Islet of Langerhans (tissue), 1 donor: ENCODE measurements at regions not wholly inside any gene's neighbourhood (a gene's known extent, or its start where the extent isn't known, plus 50 kb on each side); places are given as distances from the start of the nearest gene placed in this dataset.
A peak's percentile ranks its signal among the peaks of the same experiment; 100 is the strongest.

Experiments used
- FAIRE-seq: peaks from one replicate; lab custom pipeline; 2011; peaks lifted over from hg19 to GRCh38; lab: Jason Lieb, UNC

DNA sequence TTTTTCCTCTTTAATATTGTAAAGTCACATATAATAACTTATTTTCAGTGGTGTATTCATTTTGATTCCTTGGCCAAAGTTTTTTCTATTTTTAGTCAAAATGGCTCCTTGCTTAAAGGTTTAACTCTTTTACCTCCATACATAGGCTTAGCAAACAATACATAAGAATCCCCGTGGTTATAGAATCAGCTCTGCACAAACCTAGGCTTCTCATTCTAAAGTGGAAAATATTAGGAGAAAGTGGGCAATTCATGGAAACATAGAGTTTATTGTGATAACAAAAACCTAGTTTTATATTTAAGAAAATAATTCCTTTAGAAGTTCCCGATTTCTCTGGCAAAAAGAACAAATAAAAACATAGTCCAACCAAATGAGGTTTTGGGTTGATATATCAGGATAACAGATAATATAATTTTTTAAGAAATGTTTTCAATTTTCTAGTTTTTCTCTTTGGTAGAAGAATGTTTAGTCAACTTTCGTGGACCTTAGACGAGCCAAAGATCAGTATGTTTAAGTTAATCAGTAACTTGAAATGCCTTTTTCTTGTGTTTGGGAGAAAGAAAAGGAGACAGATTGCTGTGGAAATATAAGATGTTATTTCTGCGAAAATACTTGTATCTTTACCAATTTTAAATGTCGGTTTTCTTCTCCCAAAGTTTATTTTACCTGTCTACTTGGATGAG, 93.4 kb upstream of the KLF12 start:
- FAIRE-seq: no peak

DNA sequence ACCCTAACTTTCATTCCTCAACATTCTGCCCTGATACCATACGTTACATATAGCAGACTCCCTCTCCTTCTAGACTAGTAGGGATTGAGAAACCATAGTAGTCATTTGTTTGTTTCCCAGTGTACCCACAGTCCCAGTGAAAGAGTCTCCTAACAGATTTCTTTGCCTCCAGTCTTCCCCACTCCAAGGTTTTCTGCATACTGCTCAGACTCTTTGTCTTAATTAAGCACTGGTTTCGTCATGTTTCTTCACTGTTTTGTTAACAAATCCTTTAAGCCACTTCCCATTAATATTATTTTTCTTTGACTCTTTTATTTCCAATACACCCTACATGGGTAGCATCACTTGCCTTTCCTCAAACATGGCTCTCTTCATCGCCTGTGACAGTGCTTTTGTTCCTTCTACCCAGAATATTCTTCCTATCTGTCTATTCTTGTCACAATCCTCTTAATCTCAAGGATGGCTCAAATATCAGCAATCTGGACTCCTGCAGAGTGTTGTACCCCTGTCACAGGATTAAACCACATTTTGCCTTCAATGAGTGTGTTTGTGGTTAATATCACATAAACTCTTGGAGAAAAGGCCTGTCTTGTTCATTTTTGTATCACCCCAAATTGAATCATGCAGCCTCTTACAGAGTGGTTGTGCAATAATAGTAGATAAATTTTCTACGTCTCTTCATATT, 92.7 kb upstream of the KLF12 start:
- FAIRE-seq: no peak

GRCh38 chr13:74221752-74222151, 87.5 kb upstream of the KLF12 start:
- no peak for FAIRE-seq

GRCh38 chr13:74219566-74219965, 85.4 kb upstream of the KLF12 start:
- no peak for FAIRE-seq

DNA sequence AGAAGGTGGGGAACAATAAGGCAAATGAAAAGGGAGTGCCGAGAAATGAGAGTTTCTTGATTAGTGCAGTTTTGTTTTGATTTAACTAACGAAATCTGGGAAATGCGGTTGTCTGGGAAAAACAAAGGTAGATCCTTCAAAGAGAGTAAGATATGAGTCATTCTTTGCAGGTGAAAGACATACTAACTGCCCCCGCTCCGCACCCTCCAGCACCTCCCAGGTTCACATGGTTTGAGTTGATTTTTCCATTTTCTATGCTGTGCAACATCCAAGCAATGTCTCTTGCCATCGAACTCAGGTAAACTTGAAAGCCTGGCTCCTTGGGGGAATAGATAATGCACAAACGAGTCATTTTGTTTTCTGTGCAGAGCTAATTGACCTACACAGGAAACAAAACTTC, 84.1 kb upstream of the KLF12 start:
- FAIRE-seq: no peak

GRCh38 chr13:74217811-74218210, 83.6 kb upstream of the KLF12 start:
- no peak for FAIRE-seq

DNA sequence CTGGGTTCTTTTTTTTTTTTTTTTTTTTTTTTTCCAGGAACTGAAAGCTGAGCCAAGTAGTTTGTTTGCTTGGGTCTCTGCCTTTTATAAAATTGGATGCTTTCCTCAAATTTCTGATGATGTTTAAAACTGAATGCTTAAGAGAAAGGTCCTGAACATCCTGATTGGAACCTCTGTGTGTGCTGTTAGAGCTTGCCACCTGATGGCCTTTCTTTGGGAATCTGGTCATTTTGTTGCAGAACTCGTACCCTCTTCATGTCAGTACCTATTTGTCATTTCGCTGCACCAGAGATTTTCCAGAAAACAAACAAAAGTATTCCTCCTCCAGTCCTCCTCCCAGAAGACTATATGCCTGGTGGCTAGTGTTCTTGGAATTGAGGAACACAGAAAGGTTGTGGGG, 81.2 kb upstream of the KLF12 start:
- FAIRE-seq: no peak

DNA sequence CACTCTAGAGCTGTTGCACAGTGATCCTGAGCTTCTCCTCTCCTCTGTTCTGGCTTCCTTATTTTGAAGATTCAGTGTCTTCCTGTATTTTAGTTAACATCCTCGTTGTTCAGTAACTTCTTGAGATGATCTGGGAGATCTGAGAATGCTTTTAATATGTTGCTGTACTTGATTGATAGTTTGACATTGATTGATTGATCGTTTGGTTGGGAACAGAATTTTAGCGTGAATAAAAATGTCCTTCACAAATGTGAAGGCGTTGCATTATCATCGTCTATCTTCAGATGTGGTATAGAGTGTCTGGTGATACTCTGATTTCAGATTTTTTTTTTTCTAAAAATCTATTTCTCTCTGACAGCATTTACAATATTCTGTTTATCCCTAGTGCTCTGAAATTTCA, 80.1 kb upstream of the KLF12 start:
- FAIRE-seq: no peak

DNA sequence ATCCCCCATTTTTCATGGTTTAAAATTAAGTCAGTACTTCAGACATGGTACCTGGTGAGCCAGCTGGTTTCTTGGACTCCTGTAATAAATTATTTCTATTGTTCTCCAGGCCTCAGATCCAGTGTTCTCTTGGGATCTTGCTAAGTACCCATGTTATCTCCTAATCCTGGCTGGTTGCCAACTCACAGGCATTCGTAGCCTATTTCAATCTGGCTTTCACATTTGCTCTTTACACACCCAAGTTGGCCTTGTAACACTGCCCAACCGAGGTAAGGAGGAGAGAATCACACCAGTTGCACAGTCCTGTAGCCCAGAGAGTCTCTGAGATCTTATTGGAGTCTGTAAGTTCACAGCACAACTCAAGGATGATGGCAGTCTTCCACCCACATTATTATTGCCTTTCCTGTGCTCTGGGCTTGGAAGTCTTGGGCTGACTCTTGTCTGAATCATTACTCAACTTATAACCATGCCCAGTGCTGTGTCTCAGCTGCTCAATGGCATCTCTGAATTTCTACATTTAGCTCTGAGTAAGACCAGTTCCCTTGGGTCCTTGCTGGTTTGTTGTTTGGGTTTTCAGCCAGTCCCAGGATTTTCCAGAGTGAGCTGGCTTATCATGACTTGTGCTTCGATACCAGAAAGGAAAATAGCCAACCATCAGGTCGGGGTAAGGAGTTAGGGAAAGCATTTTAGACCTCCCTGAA, 76.6 kb upstream of the KLF12 start:
- no peak for FAIRE-seq

DNA sequence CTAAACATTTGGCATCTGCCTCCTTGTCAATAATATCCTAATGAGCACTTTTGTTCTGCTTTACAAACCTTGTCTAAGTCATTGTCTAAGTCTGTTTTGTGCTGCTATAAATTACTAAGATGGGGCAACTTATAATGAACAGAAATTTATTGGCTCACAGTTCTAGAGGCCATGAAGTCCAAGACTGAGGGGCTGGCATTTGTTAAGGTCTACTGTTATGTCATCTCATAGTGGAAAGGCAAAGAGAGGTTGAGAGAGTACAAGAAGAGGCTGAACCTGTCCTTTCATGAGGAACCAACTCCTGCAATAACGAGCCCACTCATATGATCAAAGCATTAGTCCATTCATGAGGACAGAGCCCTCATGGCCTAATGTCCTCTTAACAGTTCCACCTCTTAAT, 72.7 kb upstream of the KLF12 start:
- FAIRE-seq: no peak

GRCh38 chr13:74206061-74206561, 71.9 kb upstream of the KLF12 start:
- FAIRE-seq: peak; percentile 51

- FAIRE-seq: no peak
These were observed 71.1 kb upstream of the KLF12 start for GRCh38 chr13:74205313-74205690.

GRCh38 chr13:74204602-74205312, 70.6 kb upstream of the KLF12 start:
- no peak for FAIRE-seq

DNA sequence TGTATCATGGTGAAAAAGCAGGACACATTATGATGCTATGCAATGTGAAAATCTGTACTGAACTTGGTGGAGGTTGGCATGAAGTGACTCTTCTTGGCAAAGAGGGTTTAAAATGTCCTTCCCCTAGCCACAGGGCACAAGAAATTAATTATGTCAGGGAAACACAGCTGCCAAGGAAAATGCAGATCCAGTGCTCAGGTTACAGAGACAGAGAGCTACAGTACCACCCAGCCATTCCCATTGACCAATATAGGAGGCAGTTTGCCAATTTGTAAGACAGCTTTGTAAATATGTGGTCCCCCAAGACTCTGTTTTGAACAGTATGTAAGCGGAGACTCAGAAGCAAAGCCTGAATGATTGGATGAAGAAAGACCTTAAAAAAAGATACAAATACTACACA, 69.4 kb upstream of the KLF12 start:
- FAIRE-seq: no peak

GRCh38 chr13:74202129-74202813, 68.1 kb upstream of the KLF12 start:
- no peak for FAIRE-seq

DNA sequence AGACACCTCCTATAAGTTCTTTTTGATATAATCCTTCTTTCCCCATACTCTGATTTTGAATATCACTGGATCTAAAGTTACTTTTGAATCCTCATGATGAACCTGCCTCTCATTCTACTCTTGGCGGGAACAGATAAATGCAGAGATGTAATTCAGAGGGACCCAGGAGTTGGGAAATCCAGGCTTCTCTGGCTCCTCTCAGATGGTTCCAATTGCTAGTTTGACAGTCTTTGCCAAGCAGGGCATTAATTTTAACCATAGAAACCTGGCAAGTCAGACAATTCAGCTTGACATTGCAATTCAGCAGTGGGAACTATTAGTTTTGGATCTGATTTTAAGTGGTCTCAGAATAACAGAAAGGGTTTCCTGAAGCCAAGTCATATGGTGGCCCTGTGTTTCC, 67.3 kb upstream of the KLF12 start:
- FAIRE-seq: no peak

DNA sequence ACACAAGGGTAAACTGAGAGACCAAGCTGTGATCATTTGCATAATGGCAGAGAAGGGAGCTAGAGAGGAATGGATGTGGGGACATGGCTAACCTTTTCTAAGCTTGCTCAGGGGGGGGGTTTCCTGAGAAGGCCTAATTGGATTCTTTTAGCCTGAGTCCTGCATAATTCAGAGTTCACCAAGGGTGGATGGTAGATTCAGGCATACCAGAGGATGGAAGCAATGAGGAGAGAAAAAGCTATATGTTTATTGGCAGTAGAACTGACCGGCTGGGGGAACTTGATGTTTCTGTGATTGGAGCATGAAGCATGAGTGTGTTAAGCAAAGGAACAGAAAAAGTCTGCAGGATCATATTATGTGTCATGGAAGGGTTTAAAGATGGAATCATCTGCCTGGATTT, 65.9 kb upstream of the KLF12 start:
- FAIRE-seq: no peak

DNA sequence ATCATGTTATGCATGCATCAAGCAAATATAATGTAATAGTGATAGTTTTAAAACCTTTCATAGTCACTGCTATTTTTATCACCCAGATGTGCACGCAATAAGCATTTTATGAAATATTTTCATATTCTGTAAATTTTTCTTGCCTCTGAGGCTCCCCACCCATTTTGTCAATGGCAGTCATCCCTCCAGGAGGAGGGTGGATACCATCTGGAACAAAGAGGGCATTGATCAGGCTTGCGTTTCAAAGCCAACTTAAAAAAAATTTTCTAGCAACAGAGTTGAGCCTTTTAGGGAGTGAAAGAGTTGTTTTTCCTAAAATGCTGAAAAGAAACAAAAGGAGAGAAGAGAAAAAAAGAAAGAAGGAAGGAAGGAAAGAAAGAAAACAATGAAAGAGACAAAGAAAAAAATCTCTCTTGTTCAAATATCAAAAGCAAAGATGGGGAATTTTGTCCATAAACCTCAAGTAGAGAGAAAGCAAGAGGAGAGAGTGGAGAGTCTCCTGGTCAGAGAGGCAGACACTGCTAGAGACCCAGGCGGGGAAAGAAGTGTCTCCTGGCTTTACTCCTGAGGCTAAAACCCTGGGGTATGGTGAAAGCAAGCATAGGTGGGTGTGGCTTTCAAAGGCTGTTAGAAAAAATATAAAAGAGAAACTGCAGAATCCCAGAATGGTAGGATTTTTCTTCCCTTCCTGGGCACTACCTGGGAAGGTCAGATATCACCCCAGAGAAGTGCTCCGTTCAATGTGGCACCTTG, 63.6 kb upstream of the KLF12 start:
- FAIRE-seq: no peak

DNA sequence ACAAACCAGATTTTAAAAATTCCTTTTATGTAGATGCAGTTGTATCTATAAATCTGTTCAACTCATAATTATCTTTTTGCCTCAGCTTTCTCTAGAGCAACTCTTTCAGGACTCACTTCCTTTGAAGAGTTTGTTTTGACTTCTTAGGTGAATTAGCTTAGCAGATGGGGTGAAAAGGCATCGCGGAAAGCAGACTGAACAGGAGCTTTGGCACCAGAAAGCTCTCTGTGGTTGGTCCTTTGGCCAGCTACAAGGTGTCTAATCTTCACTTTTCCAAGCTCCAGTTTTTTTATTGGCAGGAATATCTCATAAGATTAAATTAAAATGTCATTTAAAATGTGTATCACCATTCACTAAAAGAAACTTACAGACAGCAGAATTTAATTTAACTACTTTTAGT, 60.6 kb upstream of the KLF12 start:
- no peak for FAIRE-seq

DNA sequence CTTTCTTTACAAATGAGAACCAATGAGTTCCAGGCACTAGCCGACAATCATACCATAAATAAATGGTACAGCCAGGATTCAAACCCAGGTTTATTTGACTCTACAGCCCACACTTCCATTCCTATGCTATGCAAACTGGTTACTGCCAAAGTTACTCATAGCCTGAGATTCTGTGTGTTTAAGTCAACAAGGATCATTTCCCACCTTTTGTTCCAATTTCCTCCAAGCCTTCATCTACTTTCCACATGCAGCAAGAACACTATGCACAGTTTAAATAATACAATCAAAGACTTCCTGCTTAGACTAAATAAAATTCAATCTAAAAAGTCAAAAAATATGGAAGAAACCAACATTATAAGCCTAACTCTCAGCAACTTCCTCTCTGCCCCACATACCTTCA, 59.2 kb upstream of the KLF12 start:
- FAIRE-seq: no peak

DNA sequence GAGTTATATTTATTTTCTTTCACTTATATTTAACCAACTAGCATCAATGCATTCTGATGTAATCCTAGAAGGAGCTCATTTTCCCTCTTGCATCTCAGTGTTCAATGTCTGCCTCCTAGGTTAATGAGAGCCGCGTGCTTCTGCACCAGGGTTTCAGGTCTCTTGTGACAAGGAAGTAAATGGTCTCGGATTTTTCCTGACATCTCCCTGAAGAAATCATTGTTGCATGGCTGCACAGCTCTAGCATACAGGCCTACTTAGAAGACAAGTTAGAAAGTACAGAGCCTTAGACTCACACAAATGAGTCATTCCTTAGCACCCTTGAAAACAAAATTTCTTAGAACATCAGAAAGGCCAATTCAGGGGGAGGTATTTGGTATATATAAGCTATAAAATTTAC, 57.2 kb upstream of the KLF12 start:
- no peak for FAIRE-seq

GRCh38 chr13:74190999-74191398, 56.8 kb upstream of the KLF12 start:
- FAIRE-seq: no peak
